ENCODE measurements at regions not wholly inside any gene's neighbourhood (a gene's known extent, or its start where the extent isn't known, plus 50 kb on each side); places are given as distances from the start of the nearest gene placed in this dataset.

GRCh38 chr15:31271224-31271635, 55.4 kb upstream of the KLF13 start:
- H3K4me1 ChIP-seq (ENCODE audit: low read depth), result peaks cover 44% of the 10 kb centered on the region
- H3K4me3 ChIP-seq, result no peak overlapping the region
- DNase-seq (no peak), ATAC-seq (no peak)
- H3K36me3 ChIP-seq (ENCODE audit: low read depth), result no peaks in the 10 kb centered on the region
- H3K9me3 ChIP-seq, result no peaks in the 10 kb centered on the region
- intact Hi-C loops (cut with DNase I, micrococcal nuclease), result no loop called here
- TF ChIP-seq CTCF (IDR thresholded peaks at IDR 0.05), result no peak

DNA sequence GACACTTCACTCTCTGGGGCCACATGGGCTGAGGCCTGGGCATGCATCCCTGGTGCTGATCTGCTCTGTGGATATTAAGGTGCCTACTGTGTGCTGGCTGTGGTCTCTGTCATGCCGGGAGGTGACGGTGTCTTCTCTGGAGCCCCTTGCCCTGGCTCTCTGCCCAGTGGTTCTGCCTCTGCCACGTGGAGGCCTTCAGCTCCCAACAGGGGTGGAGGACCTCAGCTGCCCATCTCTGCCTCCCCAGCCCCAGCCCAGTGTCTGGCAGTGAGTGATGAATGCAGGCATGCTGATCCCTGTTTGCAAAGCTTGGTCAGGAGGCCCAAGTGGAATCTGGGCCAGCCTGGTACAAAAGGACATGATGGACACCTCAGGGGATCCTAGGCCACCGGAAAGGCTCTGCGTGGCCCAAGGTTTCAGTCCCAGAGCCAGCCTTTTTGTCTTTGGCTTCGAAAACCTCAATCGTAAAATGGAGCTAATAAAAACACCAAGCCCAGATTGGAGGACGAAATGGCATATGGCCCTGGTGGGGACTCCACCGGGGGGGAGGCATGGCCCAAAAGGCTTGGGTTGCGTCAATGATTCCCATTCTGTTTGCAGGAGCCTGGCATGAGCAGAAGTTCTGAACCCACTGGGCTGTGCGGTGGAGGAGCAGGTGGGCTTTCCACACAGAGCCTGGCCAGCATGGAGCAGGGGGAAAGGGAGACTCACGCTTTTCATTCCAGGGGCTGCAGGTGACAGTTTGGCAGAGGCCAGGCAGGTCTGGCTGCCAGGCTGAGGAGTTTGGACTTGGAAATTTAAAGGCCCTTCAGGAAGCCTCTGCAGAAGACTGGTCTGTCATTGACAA, 54.7 kb upstream of the KLF13 start:
- DNase-seq (peak in 1 of 3 donors; percentile 40), ATAC-seq (no peak)
- intact Hi-C loops (cut with DNase I, micrococcal nuclease), result no loop called here
- H3K4me1 ChIP-seq (ENCODE audit: low read depth), result peaks cover 39% of the 10 kb centered on the region
- no peak for TF ChIP-seq CTCF (IDR thresholded peaks at IDR 0.05)
- no peaks in the 10 kb centered on the region for H3K36me3 ChIP-seq (ENCODE audit: low read depth)
- H3K4me3 ChIP-seq, result no peak overlapping the region
- no peaks in the 10 kb centered on the region for H3K9me3 ChIP-seq

GRCh38 chr15:31272558-31273257, 53.9 kb upstream of the KLF13 start:
- no peak for TF ChIP-seq CTCF (IDR thresholded peaks at IDR 0.05)
- H3K4me1 ChIP-seq (ENCODE audit: low read depth), result peaks cover 33% of the 10 kb centered on the region
- H3K9me3 ChIP-seq, result no peaks in the 10 kb centered on the region
- H3K36me3 ChIP-seq (ENCODE audit: low read depth), result no peaks in the 10 kb centered on the region
- DNase-seq (peak; percentile 90 to 92 (median 92)), ATAC-seq (peak; percentile 91)
- no peak overlapping the region for H3K4me3 ChIP-seq
- intact Hi-C loops (cut with DNase I, micrococcal nuclease), result no loop called here

DNA sequence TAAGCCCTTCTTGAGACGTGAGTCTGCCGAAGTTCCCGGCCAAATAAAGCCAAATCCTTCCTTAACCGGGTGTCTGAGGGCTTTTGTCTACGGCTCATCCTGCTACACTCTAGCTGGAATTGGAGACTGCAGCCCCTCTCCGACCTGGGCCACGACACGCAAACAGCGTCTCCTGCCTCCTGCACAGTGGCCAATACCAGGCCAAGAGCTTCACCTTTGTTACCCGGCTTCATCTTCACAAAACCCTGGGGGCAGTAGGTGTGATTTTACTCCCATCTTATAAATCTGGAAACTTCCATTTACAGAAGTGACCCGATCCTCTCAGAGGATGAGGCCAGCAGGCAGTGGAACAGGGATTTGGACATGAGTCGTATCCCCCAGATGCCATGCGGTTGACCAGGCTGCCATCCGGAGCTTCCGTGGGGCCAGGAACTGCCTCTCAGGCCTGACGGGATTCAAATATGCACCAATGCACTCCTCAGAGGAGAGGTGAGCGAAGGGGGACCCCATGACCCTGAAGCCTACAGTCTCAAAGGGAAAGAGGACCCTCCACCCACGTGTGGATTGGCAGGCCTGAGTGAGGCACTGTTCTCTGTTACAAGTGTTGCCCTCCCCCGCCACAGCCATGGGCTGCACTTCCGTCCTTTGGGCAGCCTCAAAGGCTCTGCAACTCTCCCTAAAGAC, 53.2 kb upstream of the KLF13 start:
- Histone ChIP-seq H3K4me3 (no peak overlapping the region), H3K36me3 (ENCODE audit: low read depth) (no peaks in the 10 kb centered on the region), H3K9me3 (no peaks in the 10 kb centered on the region), H3K4me1 (ENCODE audit: low read depth) (peaks cover 26% of the 10 kb centered on the region)
- no peak for TF ChIP-seq CTCF (IDR thresholded peaks at IDR 0.05)
- DNase-seq, result no peak
- no peak for ATAC-seq
- intact Hi-C loops (cut with DNase I, micrococcal nuclease), result no loop called here

DNA sequence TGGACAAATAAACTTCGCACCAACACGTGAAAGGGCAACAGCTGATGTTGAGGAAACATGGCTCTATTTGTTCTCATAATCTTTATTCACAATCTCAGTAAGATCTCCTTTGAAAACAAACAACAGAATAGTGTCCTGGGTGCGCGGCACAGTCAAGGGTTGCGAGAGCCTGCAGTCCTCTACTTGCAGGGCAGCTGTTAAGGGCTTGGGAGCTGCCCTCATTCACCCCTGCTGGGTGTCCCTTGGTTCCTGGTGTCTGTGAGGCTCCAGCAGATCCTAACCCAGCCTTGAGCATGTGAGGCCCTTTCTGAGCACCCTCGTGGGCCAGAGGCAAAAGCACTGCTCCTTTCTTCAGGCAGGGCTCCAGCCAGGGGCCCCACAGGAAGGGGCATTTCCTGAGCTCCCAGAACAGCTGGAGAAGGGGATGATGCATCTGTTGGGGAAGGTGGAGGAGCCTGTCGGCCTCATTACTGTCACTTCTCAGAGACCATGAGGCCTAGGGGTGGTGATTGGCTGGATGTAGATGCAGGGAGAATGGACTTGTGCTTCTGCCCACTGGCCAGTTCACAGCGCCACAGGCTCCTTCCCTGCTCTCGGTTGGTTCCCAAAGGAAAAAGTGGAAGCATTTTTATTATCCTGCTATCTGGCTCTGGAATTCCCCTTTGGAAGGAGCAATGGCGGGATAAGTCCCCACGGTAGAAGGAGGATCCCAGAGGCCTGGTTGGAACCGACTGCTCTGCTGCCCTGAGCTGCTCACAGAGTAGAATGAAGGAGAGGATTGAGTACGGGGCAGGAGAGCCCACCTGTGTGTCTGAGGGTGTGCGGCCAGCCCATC, 51.9 kb upstream of the KLF13 start:
- intact Hi-C loops (cut with DNase I, micrococcal nuclease), result no loop called here
- H3K36me3 ChIP-seq (ENCODE audit: low read depth), result no peaks in the 10 kb centered on the region
- peak; percentile 22 for ATAC-seq
- DNase-seq, result peak in 1 of 3 donors; percentile 3
- no peak for TF ChIP-seq CTCF (IDR thresholded peaks at IDR 0.05)
- no peaks in the 10 kb centered on the region for H3K9me3 ChIP-seq
- H3K4me1 ChIP-seq (ENCODE audit: low read depth), result peaks cover 18% of the 10 kb centered on the region
- no peak overlapping the region for H3K4me3 ChIP-seq

Measured in mucosa of descending colon (tissue), 3 donors.